ENCODE measurements at regions not wholly inside any gene's neighbourhood (a gene's known extent, or its start where the extent isn't known, plus 50 kb on each side); places are given as distances from the start of the nearest gene placed in this dataset.

GRCh38 chr4:64095398-64095797 lies 313.9 kb downstream of the TECRL start:
- TF ChIP-seq EED (IDR thresholded peaks at IDR 0.05; ENCODE audit: low read depth) (no peak), E2F4 (IDR thresholded peaks at IDR 0.05; ENCODE audit: low read depth, low read length) (no peak), CHD2 (IDR thresholded peaks at IDR 0.05; ENCODE audit: borderline replicate concordance, low read depth, low read length) (no peak), BHLHE40 (IDR thresholded peaks at IDR 0.05; ENCODE audit: borderline replicate concordance in 1 of 2, low read depth in 2 of 2, low read length in 1 of 2) (no peak), RB1 (IDR thresholded peaks at IDR 0.05; ENCODE audit: borderline replicate concordance) (no peak)

Data from GM12878 (cell line).